Lower leg skin (tissue), 4 donors: ENCODE measurements at regions not wholly inside any gene's neighbourhood (a gene's known extent, or its start where the extent isn't known, plus 50 kb on each side); places are given as distances from the start of the nearest gene placed in this dataset.

Experiments used
- DNase-seq, 2 donors: peaks; one replicate each; pipeline ENCODE4 v3.0.0-alpha.2; 2019; ENCODE audit warnings: low spot score in 2 of 2
- H3K4me3 ChIP-seq: fragments of 200-600 bp; sonication (generic); 2 replicates; pipeline ENCODE4 v1.5.1; 2017; ENCODE audit warnings: mild to moderate bottlenecking, low read depth; ENCODE audit not compliant: poor library complexity, severe bottlenecking
- POLR2A ChIP-seq, 2 donors: fragments of 450-650 bp; IDR thresholded peaks; one replicate each; pipeline ENCODE4 v1.6.1; 2016 to 2017; ENCODE audit warnings: antibody characterized with exemption in 2 of 2, mild to moderate bottlenecking in 1 of 2, moderate library complexity in 1 of 2
- WGBS, 2 donors: methylation state at CpG; one replicate each; pipeline ENCODE4 v1.1.5; 2018; 5-methylcytosine and 5-hydroxymethylcytosine counted together
- intact Hi-C: fragments of 100-400 bp; cut with DNase I; formaldehyde crosslinking; loops from one replicate; pipeline ENCODE4 v1.15.0; 2023; ENCODE audit warnings: low total_unique reads
- TF ChIP-seq, protein P1 (sequence below), 3 donors: fragments of 450-650 bp; IDR thresholded peaks; one replicate each; pipeline ENCODE4 v1.5.1; 2016; ENCODE audit warnings: antibody characterized with exemption in 3 of 3, mild to moderate bottlenecking in 3 of 3, moderate library complexity in 2 of 3

DNA sequence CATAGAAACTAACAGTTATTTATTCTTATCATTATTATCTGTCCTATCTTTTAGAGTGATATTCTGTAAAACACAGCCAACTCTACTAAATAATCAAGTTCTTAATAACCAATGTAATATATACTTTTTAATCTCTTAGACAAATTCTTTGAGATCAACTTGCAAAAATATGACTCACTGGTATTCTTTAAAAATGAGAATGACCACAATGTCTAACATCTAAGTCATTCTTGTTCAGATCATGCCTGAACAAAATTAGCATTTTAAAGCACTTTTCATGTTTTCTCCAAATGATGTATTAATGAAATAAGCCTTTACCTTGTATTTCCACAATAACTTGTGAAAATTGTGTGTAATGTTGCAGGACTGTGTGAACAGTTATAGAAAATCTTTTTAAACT is 356.9 kb upstream of the RGMB start:
- no peak for DNase-seq
- intact Hi-C loops: no loop called here
- TF ChIP-seq, protein P1, sequence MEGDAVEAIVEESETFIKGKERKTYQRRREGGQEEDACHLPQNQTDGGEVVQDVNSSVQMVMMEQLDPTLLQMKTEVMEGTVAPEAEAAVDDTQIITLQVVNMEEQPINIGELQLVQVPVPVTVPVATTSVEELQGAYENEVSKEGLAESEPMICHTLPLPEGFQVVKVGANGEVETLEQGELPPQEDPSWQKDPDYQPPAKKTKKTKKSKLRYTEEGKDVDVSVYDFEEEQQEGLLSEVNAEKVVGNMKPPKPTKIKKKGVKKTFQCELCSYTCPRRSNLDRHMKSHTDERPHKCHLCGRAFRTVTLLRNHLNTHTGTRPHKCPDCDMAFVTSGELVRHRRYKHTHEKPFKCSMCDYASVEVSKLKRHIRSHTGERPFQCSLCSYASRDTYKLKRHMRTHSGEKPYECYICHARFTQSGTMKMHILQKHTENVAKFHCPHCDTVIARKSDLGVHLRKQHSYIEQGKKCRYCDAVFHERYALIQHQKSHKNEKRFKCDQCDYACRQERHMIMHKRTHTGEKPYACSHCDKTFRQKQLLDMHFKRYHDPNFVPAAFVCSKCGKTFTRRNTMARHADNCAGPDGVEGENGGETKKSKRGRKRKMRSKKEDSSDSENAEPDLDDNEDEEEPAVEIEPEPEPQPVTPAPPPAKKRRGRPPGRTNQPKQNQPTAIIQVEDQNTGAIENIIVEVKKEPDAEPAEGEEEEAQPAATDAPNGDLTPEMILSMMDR (IDR thresholded peaks at IDR 0.05): no peak
- no peak for TF ChIP-seq POLR2A (IDR thresholded peaks at IDR 0.05)
- H3K4me3 ChIP-seq: no peak overlapping the region

DNA sequence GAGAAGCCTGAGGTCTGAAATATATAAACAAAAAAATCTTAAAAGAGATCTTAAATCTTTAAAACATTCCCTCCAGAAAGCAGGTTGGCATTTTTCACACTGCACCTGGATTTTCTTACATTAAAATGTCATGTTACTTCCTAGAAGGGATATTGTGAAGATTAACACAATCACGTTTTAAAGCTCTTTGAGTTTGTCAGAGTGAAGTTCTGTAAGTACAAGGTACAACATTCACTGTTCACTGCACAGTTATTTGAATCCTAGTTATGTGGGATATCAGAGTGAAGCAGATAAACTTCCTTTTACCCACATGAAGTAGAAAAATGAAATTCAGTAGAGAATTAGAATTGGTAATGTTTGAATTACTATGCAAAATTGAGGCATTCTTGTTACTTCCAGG is 353.6 kb upstream of the RGMB start:
- 63 to 72% methylated on average over 1 of the region's 1 CpG for WGBS, 2 donors
- H3K4me3 ChIP-seq: no peak overlapping the region
- TF ChIP-seq, protein P1 (IDR thresholded peaks at IDR 0.05): no peak
- TF ChIP-seq POLR2A (IDR thresholded peaks at IDR 0.05): no peak
- no peak for DNase-seq
- intact Hi-C loops: no loop called here

DNA sequence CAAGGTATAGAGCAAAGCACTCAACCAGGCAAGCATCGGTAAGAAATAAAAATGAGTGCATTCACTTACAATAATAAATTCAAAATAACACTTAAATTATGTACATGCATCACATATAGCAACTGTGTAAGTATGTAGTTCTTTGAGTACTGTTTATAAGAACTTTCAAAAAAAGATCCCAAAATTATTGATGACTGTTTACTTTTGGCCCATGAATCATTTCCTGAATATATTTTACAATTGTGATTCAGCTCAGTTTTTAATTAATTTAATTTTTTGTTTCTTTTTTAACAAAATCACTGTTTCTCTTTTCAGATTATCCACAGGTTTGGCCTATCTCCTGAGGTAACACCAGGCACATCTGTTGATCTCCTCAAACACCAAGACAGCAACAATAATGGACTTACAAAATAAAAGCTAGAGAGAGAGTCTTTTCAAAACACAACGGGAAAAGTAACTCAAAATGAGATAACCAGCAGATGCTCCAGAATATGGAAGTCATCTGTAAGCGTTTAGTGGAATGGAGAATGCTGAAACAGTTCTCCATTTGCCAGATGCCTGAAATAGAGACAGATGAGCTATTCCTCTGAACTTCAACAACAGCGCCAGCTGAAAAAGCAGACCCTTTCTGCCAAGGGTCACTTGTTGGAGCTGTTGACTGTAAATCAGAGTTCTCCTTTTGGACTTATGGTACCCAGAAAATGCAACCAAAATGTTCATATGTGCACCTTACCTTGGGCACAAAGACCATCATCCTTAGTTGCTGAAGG is 348.6 kb upstream of the RGMB start:
- no peak for TF ChIP-seq POLR2A (IDR thresholded peaks at IDR 0.05)
- TF ChIP-seq, protein P1 (IDR thresholded peaks at IDR 0.05): no peak
- intact Hi-C loops: no loop called here
- no peak for DNase-seq
- 54 to 72% methylated on average over 4 of the region's 4 CpGs for WGBS, 2 donors
- no peak overlapping the region for H3K4me3 ChIP-seq

DNA sequence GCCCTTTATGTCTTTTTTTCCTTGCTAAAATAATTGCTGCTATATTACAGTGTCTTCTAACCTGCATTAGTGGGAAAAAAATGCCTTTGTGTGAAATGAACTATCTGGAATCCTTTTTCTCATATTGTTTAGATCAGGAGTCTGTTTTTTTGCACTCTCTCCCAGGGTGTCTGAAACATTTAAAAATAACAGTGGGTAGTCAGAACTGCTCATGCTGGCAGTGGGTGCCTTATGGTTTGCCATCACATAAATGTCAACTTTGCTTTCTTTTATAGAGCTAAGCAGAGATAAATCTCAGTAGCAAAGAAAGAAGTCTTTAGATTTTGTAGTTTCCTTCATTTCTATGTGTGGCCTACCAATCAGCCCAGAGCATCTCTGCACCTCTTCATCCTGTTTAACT is 347.8 kb upstream of the RGMB start:
- TF ChIP-seq, protein P1 (IDR thresholded peaks at IDR 0.05): no peak
- intact Hi-C loops: no loop called here
- DNase-seq: no peak
- no peak overlapping the region for H3K4me3 ChIP-seq

DNA sequence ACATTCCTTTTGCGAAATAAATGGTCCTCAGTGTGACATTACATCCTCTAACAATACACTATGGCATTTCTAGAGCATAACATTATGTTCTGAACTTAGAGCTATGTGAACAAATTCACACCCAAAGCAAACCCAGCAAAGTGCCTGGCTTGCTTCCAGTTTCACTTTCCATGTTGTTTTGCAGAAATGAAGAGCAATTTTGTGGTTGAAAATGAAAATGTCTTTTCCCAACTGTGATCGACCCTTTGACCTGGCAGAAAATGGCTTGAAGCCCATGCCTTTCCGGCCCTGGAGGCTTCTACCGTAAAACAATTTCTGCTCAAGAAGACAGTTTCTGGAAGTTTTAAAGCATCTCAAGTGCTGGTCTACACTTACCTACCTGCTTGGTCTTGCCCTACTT is 344.7 kb upstream of the RGMB start:
- 37 to 39% methylated on average over 4 of the region's 4 CpGs for WGBS, 2 donors
- intact Hi-C loops: no loop called here
- TF ChIP-seq, protein P1 (IDR thresholded peaks at IDR 0.05): no peak
- no peak for TF ChIP-seq POLR2A (IDR thresholded peaks at IDR 0.05)
- DNase-seq: no peak
- H3K4me3 ChIP-seq: no peak overlapping the region

GRCh38 chr5:98432378-98432777 is 341.1 kb upstream of the RGMB start:
- TF ChIP-seq POLR2A (IDR thresholded peaks at IDR 0.05): no peak
- TF ChIP-seq, protein P1 (IDR thresholded peaks at IDR 0.05): no peak
- DNase-seq: no peak
- H3K4me3 ChIP-seq: no peak overlapping the region
- intact Hi-C loops: no loop called here
- WGBS, 2 donors: 61 to 89% methylated on average over 3 of the region's 3 CpGs
